ENCODE measurements at regions not wholly inside any gene's neighbourhood (a gene's known extent, or its start where the extent isn't known, plus 50 kb on each side); places are given as distances from the start of the nearest gene placed in this dataset.

GRCh38 chr18:65651192-65651591 lies 99.6 kb upstream of the CDH7 start:
- H3K27ac ChIP-seq, result no peak overlapping the region
- H3K4me3 ChIP-seq (IDR thresholded peaks at IDR 0.05; ENCODE audit: insufficient read depth, low read depth, low read length), result no peak overlapping the region
- H3K4me1 ChIP-seq (ENCODE audit: low read depth, poor library complexity, severe bottlenecking), result no peaks in the 10 kb centered on the region
- H3K36me3 ChIP-seq (ENCODE audit: insufficient read depth), result no peaks in the 10 kb centered on the region
- no peak overlapping the region for H2AFZ ChIP-seq (ENCODE audit: low read depth)
- no peaks in the 10 kb centered on the region for H4K20me1 ChIP-seq (ENCODE audit: insufficient read depth)
- H3K79me2 ChIP-seq (ENCODE audit: insufficient read depth, low read depth), result no peaks in the 10 kb centered on the region
- no peak for TF ChIP-seq CTCF (conservative IDR thresholded peaks at IDR 0.05; ENCODE audit: low read depth, low read length)
- no peak overlapping the region for H3K4me2 ChIP-seq
- no peaks in the 10 kb centered on the region for H3K27me3 ChIP-seq (ENCODE audit: insufficient read depth, low read depth)
- H3K9ac ChIP-seq, result no peak overlapping the region

- Histone ChIP-seq H3K4me3 (IDR thresholded peaks at IDR 0.05; ENCODE audit: insufficient read depth, low read depth, low read length) (no peak overlapping the region), H2AFZ (ENCODE audit: low read depth) (no peak overlapping the region), H3K4me1 (ENCODE audit: low read depth, poor library complexity, severe bottlenecking) (no peaks in the 10 kb centered on the region), H3K9ac (no peak overlapping the region), H3K4me2 (no peak overlapping the region), H3K27me3 (ENCODE audit: insufficient read depth, low read depth) (no peaks in the 10 kb centered on the region), H3K36me3 (ENCODE audit: insufficient read depth) (no peaks in the 10 kb centered on the region), H3K27ac (no peak overlapping the region), H4K20me1 (ENCODE audit: insufficient read depth) (no peaks in the 10 kb centered on the region), H3K79me2 (ENCODE audit: insufficient read depth, low read depth) (no peaks in the 10 kb centered on the region)
- TF ChIP-seq CTCF (conservative IDR thresholded peaks at IDR 0.05; ENCODE audit: low read depth, low read length), result no peak
Measured at GRCh38 chr18:65632236-65632635, 118.6 kb upstream of the CDH7 start.

GRCh38 chr18:65631766-65632165 lies 119.0 kb upstream of the CDH7 start:
- Histone ChIP-seq H3K9ac (no peak overlapping the region), H3K4me2 (no peak overlapping the region), H3K36me3 (ENCODE audit: insufficient read depth) (no peaks in the 10 kb centered on the region), H3K4me3 (IDR thresholded peaks at IDR 0.05; ENCODE audit: insufficient read depth, low read depth, low read length) (no peak overlapping the region), H3K27me3 (ENCODE audit: insufficient read depth, low read depth) (no peaks in the 10 kb centered on the region), H3K79me2 (ENCODE audit: insufficient read depth, low read depth) (no peaks in the 10 kb centered on the region), H2AFZ (ENCODE audit: low read depth) (no peak overlapping the region), H3K27ac (no peak overlapping the region), H3K4me1 (ENCODE audit: low read depth, poor library complexity, severe bottlenecking) (no peaks in the 10 kb centered on the region), H4K20me1 (ENCODE audit: insufficient read depth) (no peaks in the 10 kb centered on the region)
- TF ChIP-seq CTCF (conservative IDR thresholded peaks at IDR 0.05; ENCODE audit: low read depth, low read length), result no peak

- no peaks in the 10 kb centered on the region for H3K4me1 ChIP-seq (ENCODE audit: low read depth, poor library complexity, severe bottlenecking)
Measured at GRCh38 chr18:65628390-65628789, 122.4 kb upstream of the CDH7 start.

More at GRCh38 chr18:65628390-65628789, 122.4 kb upstream of the CDH7 start:
- Histone ChIP-seq H3K36me3 (ENCODE audit: insufficient read depth) (no peaks in the 10 kb centered on the region), H3K27ac (no peak overlapping the region), H4K20me1 (ENCODE audit: insufficient read depth) (no peaks in the 10 kb centered on the region), H2AFZ (ENCODE audit: low read depth) (no peak overlapping the region), H3K79me2 (ENCODE audit: insufficient read depth, low read depth) (no peaks in the 10 kb centered on the region), H3K4me2 (no peak overlapping the region), H3K4me3 (IDR thresholded peaks at IDR 0.05; ENCODE audit: insufficient read depth, low read depth, low read length) (no peak overlapping the region), H3K9ac (no peak overlapping the region), H3K27me3 (ENCODE audit: insufficient read depth, low read depth) (no peaks in the 10 kb centered on the region)
- TF ChIP-seq CTCF (conservative IDR thresholded peaks at IDR 0.05; ENCODE audit: low read depth, low read length), result no peak

Data from KMS-11 (cell line).